ENCODE measurements at regions not wholly inside any gene's neighbourhood (a gene's known extent, or its start where the extent isn't known, plus 50 kb on each side); places are given as distances from the start of the nearest gene placed in this dataset.

DNA sequence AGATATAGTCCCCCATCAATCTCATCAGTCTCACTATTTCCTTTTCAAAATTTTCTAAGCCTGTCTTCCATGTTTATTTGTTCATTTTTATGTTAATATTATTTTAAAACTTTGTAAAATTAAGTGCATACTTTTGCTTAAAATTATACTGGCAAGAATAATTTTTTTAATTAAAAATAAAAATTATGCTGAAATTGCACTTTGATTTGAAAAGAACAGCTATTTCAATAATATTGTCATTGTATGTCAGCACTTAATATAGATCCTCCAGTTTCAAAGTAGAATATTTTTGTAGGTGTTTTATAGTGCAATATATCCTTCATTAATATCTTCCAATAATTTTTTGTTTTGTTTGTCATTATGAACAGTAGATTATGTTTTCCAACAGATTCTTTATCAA lies 99.0 kb upstream of the MAGI2 start:
- no peak overlapping the region for H3K4me3 ChIP-seq (ENCODE audit: control insufficient read depth, low read depth, low read length)
- DNase-seq (ENCODE audit: low read depth) = no peak
- TF ChIP-seq, protein P1, sequence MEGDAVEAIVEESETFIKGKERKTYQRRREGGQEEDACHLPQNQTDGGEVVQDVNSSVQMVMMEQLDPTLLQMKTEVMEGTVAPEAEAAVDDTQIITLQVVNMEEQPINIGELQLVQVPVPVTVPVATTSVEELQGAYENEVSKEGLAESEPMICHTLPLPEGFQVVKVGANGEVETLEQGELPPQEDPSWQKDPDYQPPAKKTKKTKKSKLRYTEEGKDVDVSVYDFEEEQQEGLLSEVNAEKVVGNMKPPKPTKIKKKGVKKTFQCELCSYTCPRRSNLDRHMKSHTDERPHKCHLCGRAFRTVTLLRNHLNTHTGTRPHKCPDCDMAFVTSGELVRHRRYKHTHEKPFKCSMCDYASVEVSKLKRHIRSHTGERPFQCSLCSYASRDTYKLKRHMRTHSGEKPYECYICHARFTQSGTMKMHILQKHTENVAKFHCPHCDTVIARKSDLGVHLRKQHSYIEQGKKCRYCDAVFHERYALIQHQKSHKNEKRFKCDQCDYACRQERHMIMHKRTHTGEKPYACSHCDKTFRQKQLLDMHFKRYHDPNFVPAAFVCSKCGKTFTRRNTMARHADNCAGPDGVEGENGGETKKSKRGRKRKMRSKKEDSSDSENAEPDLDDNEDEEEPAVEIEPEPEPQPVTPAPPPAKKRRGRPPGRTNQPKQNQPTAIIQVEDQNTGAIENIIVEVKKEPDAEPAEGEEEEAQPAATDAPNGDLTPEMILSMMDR (IDR thresholded peaks at IDR 0.05; ENCODE audit: control insufficient read depth, insufficient read depth, low read depth, low read length, missing control alignments) = no peak

DNA sequence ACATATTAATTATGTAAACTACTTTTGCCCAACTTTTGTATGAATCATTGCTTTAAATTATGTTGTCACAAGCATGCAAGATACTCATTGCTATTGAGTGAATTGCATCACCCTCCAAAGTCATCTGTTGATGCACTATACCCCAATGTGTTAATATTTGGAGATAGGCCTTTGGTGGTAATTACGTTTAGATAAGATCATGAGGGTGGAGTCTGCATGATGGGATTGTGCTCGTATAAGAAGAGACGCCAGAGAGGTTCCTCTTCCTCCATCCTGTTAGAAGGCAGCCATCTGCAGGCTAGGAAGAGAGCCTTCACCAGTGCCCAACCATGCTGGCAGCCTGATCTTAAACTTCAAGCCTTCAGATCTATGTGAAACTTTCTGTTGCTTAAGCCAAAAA lies 95.3 kb upstream of the MAGI2 start:
- TF ChIP-seq, protein P1 (IDR thresholded peaks at IDR 0.05; ENCODE audit: control insufficient read depth, insufficient read depth, low read depth, low read length, missing control alignments) = no peak
- no peak overlapping the region for H3K4me3 ChIP-seq (ENCODE audit: control insufficient read depth, low read depth, low read length)
- DNase-seq (ENCODE audit: low read depth) = no peak

DNA sequence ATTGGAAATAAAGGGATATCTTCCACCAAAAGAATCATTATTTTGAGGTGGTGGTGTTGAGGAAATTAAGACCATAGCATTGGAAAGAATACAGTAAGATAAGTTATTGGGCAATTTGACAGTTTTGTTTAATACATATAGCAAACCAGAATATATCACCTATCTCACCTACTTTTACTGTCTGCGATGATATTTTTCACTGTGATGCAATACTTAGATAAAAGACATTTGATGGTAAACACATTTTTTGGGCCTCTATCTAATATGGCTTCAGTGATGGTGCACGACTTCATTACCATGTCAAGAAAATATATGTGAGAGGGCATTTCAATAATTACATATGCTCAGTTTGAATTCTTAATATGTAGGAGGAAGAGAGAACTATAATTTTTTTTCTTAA lies 93.7 kb upstream of the MAGI2 start:
- no peak overlapping the region for H3K4me3 ChIP-seq (ENCODE audit: control insufficient read depth, low read depth, low read length)
- no peak for DNase-seq (ENCODE audit: low read depth)
- TF ChIP-seq, protein P1 (IDR thresholded peaks at IDR 0.05; ENCODE audit: control insufficient read depth, insufficient read depth, low read depth, low read length, missing control alignments) = no peak

DNA sequence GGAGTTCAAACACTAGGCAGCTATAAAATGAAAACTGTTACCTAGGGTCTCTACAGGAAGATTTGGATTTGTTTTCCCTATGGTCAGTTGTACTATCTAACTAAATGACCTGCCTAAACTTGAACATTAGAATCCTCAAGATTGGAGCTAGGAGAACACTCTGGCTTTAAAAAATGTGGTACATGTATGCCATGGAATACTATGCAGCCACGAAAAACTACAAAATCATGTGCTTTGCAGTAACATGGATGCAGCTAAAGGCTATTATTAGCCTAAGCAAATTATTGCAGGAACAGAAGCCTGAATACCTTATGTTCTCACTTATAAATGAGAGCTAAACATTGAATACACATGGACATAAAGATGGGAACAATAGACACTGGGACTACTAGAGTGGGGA lies 87.1 kb upstream of the MAGI2 start:
- DNase-seq (ENCODE audit: low read depth) = no peak
- H3K4me3 ChIP-seq (ENCODE audit: control insufficient read depth, low read depth, low read length) = no peak overlapping the region

DNA sequence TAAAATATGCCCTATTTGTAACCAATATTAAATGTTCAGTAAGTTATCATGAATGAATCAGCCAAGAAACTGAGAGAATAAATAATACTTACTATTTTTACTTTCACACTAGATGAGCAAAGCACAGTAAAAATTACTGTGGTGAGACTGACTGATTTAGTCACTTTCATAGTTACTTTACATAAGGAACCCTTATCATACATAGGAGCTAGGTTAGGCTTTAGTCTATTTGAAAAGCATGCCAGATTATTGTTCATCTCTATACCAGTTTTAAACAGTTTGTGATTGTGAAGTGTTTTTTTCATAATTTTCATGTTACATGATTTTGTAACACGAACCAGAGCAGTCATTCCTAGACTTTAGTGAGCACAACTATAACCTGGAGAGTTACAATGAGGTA lies 80.7 kb upstream of the MAGI2 start:
- H3K4me3 ChIP-seq (ENCODE audit: control insufficient read depth, low read depth, low read length) = no peak overlapping the region
- DNase-seq (ENCODE audit: low read depth) = no peak
- TF ChIP-seq, protein P1 (IDR thresholded peaks at IDR 0.05; ENCODE audit: control insufficient read depth, insufficient read depth, low read depth, low read length, missing control alignments) = no peak

More for the DNA sequence above, 87.1 kb upstream of the MAGI2 start:
- TF ChIP-seq, protein P1 (IDR thresholded peaks at IDR 0.05; ENCODE audit: control insufficient read depth, insufficient read depth, low read depth, low read length, missing control alignments) = no peak

DNA sequence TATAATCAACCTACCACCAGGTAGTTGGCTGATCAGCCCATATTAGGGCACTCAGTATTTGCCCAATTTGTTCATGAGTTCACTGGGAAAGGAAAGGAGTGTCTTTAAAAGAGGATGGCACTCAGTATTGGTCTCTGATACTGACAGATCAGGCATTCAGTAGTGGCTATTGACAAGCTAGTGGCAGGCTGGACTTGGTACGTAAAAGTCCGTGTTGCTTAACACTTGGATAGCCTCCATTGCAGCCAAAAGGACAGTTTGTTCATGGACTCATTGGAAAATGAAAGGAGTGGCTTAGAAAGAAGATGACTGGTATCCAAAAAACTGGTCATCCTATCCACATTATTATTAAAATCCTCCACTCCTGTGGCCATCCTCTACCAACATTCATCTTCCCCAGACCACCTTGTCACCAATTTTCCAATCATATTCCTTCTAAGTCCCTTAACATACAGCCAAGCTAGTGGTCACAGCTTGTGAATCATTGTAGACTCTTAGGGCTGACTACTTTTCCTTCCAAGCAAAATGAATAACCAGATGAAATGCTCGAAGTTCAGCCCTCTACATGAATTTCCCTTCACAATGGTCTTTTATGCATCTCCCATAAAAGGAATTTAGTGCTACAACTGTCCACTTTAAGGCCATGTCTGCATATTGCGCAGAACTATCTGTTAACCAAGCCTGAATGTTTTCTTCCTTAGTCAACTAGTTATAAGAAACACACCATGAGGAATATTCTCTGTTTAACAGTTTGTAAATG lies 78.6 kb upstream of the MAGI2 start:
- no peak for DNase-seq (ENCODE audit: low read depth)
- H3K4me3 ChIP-seq (ENCODE audit: control insufficient read depth, low read depth, low read length) = no peak overlapping the region
- TF ChIP-seq, protein P1 (IDR thresholded peaks at IDR 0.05; ENCODE audit: control insufficient read depth, insufficient read depth, low read depth, low read length, missing control alignments) = no peak

Data from AG09309 (cell line).